ENCODE measurements at regions not wholly inside any gene's neighbourhood (a gene's known extent, or its start where the extent isn't known, plus 50 kb on each side); places are given as distances from the start of the nearest gene placed in this dataset.

DNA sequence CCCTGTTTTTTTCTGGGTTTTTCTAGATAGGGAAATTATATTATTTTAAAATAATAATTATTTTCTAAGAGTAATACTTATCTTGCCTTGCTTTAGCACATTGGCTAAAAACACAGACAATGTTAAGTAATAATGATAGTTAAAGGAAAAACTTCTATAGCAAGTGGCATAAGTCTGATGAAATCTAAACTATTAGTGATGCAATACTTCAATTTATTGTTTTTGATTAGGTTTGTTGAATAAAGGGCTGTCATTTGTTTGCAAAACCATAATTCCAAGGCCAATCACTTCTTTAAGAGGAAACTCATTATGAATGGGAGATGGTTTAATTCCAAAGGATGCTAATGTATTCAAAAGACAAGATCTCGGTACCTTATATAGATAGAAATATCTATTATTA, 293.8 kb upstream of the FBXL7 start:
- DNase-seq (ENCODE audit: low read depth), result no peak

DNA sequence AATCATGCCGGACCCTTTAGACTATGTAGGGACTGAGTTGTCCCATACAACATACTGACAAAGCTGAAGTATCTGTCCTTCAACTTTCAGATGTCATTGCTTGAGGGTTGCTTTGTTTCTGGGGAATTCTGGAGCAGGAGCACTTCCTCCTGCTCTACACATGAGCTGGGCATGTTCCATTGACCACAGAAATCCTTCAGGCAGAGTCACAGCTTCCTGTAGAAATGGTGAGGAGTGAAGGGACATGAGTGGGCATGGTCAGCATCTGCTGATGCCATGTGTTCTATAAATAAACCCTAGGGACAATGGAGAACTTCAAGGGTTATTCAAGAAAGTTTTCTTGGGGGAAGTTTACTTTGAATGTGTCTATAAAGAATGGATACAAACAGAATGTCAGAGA, 296.6 kb upstream of the FBXL7 start:
- DNase-seq (ENCODE audit: low read depth), result peak; percentile 29

GRCh38 chr5:15191012-15191411, 309.0 kb upstream of the FBXL7 start:
- DNase-seq (ENCODE audit: low read depth), result no peak

GRCh38 chr5:15183520-15183919, 311.9 kb upstream of the ANKH start:
- DNase-seq (ENCODE audit: low read depth), result no peak

DNA sequence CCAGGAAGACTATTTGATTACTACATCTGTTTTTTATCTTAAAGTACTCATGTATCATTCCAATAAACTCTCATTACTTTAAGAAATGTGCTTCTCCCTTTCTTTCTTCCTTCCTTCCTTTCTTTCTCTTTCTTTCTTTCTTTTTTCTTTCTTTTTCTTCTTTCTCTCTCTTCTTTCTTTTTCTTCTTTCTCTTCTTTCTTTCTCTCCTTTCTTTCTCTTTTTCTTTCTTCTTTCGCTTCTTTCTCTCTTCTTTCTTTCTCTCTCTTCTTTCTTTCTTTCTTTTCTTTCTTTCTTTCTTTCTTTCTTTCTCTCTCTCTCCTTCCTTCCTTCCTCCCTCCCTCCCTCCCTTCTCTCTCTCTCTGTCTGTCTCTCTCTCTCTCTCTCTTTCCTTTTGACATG, 298.6 kb upstream of the ANKH start:
- DNase-seq (ENCODE audit: low read depth), result no peak

DNA sequence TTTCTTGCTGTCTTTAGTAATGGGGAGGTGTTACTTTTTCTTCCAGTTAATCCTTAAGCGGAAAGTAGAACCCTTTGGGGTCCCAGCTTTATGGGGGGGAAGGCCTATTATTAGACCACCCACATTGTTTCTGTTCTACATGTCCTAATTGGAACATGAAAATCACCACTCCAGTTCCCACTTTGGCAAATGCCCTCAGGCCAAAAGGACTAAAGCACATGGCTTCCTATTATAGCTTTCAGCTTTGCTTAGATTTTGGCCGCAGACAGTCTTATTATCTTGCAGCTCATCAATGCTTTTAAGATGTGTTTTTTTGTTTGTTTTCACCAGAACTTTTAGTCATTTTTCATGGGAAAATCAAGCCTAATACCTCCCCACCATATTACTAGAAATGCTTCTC, 296.8 kb upstream of the ANKH start:
- no peak for DNase-seq (ENCODE audit: low read depth)

GRCh38 chr5:15160091-15160490, 288.5 kb upstream of the ANKH start:
- DNase-seq (ENCODE audit: low read depth), result no peak

DNA sequence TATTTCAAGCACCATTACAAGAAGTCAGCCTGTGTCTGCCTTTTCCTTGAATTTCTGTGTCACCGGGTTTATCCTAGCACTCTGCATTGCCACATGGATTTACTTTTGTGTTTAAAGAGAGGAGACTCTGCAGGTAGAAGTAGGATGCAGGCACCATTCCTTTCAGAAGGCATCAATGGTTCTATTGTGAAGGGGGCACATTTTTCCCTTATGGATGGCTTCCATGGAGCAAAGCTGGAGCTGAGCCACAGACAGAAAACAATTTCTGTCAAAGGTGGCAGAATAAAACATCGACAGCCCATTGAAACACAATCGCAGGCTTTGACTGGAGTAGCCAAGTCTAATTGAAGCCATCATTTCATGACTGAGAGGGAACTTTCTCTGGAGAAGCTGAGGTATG, 288.0 kb upstream of the ANKH start:
- DNase-seq (ENCODE audit: low read depth), result no peak

DNA sequence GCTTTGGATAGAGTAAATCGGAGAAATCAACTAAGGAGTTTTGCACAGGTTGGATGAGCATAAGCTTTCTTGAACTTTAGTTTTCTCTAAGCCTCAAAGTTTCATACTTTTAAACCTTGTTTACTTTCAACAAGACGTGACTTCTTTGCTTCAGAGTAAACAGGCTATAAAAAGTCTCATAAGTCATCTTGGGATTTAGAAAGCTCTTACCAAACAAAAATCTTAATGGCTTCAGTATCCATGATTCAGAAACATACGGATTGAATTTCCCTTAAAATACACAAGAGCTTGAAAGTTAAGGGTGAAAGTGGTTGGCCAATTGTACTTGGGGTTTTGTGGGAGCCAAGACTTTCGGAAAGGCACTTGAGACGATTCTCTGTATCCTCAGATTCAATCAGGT, 270.9 kb upstream of the ANKH start:
- no peak for DNase-seq (ENCODE audit: low read depth)

- DNase-seq (ENCODE audit: low read depth), result no peak
These were observed 265.8 kb upstream of the ANKH start for GRCh38 chr5:15137414-15137813.

GRCh38 chr5:15135661-15136060, 264.1 kb upstream of the ANKH start:
- no peak for DNase-seq (ENCODE audit: low read depth)

- no peak for DNase-seq (ENCODE audit: low read depth)
These were observed 261.9 kb upstream of the ANKH start for GRCh38 chr5:15133456-15133965.

DNA sequence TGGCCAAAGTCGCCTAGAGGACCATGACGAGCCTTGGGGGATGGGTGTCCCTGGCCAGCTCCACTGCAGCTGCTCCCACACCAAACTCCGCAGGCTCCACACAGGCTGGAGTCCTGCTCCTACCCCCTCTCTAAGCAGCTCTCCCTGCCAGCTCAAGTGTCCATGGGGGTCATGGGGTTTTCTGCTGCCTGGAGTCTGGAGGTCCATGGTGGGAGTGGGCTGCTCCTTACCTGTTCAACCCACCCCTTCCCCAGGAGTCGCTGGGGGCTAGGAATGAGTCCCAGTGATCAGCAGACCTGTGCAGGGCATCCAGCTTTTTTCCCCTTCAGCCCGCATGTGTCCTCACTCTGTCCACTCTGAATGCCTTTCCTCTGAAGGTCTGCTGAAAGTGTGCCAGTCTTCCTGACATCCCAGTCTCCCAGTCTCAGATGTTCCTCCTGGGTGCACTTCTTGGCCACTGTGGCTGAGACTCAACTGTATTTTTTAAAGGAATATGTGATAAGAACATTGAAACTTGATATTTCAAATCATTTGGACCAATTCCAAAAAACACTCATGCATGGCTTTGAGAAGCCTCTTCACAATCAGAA, 261.3 kb upstream of the ANKH start:
- DNase-seq (ENCODE audit: low read depth), result no peak

GRCh38 chr5:15131909-15132308, 260.3 kb upstream of the ANKH start:
- no peak for DNase-seq (ENCODE audit: low read depth)

DNA sequence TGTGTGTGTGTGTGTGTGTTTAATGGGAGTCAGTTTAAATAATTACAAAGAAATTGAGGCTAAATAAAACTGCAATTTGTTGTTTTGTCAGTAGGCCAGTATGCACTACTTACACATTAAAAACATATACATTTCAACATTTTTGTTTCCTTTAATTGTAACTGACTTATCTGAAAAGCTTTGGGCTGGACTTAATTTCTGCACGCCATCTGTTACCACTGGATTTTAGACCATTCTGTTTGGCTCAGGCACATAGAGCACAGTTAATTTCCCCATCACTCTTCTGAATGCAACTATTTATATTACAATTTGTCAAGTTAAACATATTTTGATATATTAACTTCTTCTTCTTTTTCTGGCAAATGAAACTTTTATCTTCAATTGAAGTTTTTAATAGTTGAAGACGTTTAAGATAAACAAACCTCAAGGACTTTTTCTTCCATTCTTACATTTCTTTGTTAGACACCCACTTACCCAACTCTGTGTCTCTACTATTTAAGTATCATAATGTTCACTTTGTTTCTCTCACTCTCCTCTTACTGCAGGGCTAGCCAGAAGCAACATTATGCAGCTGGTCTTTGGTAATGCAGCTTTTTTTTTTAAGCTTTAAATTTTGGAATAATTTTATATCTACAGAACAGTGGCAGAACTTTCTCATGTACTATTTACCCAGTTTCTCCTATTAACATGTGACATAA, 253.4 kb upstream of the ANKH start:
- no peak for DNase-seq (ENCODE audit: low read depth)

DNA sequence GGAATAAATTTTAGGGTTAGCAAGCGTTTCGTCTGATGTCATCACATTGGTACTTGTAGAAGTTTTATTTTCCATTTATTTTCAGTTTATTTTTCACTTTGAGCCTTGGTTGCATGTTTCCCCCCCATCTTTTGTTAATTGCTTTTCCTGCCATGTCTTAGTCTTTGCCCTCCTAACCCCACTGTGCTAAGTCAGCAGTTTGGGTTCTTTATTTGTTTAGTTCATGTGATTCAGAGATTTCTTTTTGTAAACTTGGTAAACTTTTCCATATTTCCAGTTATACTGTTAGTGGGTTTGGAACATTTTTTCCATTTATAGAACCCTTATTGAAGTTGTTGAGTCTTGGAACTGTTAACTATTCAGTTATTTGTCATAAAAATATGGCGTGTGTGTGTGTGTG, 252.9 kb upstream of the ANKH start:
- DNase-seq (ENCODE audit: low read depth), result no peak

GRCh38 chr5:15117688-15118087, 246.1 kb upstream of the ANKH start:
- no peak for DNase-seq (ENCODE audit: low read depth)

DNA sequence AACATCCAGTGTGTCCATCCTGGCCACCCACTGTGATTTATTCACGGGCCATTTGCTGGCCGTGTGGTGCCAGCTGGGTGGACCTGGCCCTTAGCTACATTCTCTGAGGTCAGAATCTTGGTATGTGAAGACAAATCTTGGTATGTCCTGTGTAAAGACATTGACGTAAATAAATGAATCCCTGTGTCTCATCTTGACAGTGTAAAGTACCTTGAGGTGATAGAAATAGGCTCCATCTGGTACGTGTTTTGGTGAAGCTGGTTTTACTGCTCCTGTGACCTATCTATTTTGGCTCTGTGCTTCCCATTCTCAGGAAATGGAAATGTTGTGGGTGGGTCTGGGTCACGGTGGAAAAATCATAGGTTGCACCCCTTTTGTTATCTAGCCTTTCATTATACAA, 245.4 kb upstream of the ANKH start:
- DNase-seq (ENCODE audit: low read depth), result peak; percentile 1

GRCh38 chr5:15106530-15107283, 235.1 kb upstream of the ANKH start:
- no peak for DNase-seq (ENCODE audit: low read depth)

- peak; percentile 12 for DNase-seq (ENCODE audit: low read depth)
These were observed 234.3 kb upstream of the ANKH start for GRCh38 chr5:15105799-15106393.

DNA sequence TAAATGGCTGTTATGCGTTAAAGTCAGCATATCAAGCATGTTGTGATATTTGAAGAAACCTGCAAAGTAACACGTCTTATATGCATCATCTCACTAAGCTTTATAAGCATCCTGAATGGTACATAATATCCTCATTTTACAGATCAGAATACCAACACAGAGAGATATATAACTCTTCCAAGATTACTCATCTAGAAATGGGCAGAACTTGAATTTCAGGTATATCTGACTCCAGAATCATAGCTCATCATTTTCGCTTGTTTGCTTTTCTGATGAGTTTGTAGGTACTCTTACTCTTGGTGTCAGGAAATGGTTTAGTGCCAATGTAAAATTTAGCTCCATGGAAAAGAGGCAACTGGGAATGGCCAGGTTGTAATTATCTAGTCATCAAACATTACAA, 232.3 kb upstream of the ANKH start:
- DNase-seq (ENCODE audit: low read depth), result no peak

GRCh38 chr5:15103130-15103529, 231.6 kb upstream of the ANKH start:
- DNase-seq (ENCODE audit: low read depth), result no peak

DNA sequence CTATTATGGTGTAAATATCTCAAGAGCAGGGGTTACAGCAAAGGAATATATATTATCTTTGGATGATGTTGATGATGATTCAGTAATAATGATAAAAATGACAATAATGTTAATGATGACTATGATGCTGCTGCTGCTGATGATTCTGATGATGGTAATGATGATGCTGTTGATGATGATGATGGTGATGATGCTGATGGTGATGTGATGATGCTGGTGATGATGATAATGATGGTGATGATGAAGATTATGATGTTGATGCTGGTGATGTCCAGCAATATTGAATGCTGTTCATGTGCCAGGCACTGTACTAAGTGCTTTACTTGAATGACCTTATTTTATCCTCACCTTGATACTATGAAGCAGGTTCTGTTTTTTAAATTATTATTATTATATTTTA, 226.0 kb upstream of the ANKH start:
- no peak for DNase-seq (ENCODE audit: low read depth)

Data from GM04503 (cell line).